Karpas-422 (cell line): ENCODE measurements at regions not wholly inside any gene's neighbourhood (a gene's known extent, or its start where the extent isn't known, plus 50 kb on each side); places are given as distances from the start of the nearest gene placed in this dataset.
A peak's percentile ranks its signal among the peaks of the same experiment; 100 is the strongest.

ENCODE experiments used
- DNase-seq: peaks from one replicate; pipeline ENCODE4 v3.0.0-alpha.2; 2015
- H2AFZ ChIP-seq: fragments of 200-600 bp; sonication (generic); 2 replicates; pipeline ENCODE4 v1.6.1; 2014; ENCODE audit warnings: antibody characterized with exemption, low read length, mixed read lengths
- H3K27ac ChIP-seq: fragments of 200-600 bp; sonication (generic); 2 replicates; pipeline ENCODE4 v1.5.1; 2014; ENCODE audit warnings: mild to moderate bottlenecking, low read length, moderate library complexity
- H3K27me3 ChIP-seq: fragments of 200-600 bp; sonication (generic); 2 replicates; pipeline ENCODE4 v1.6.1; 2014; ENCODE audit warnings: low read length, mixed read lengths
- H3K36me3 ChIP-seq: fragments of 200-600 bp; sonication (generic); 2 replicates; pipeline ENCODE4 v1.6.1; 2014; ENCODE audit warnings: low read length, mixed read lengths; ENCODE audit not compliant: insufficient read depth
- H3K4me1 ChIP-seq: fragments of 200-600 bp; sonication (generic); 2 replicates; pipeline ENCODE4 v1.6.1; 2014; ENCODE audit warnings: mild to moderate bottlenecking, low read length, mixed read lengths
- H3K4me2 ChIP-seq: fragments of 200-600 bp; sonication (generic); 2 replicates; pipeline ENCODE4 v1.6.1; 2014; ENCODE audit warnings: low read length, low read depth, mild to moderate bottlenecking; ENCODE audit not compliant: poor library complexity, severe bottlenecking
- H3K4me3 ChIP-seq: fragments of 200-600 bp; sonication (generic); 2 replicates; pipeline ENCODE4 v1.5.1; 2014; ENCODE audit warnings: mild to moderate bottlenecking, antibody characterized with exemption, low read length, mixed read lengths
- H3K79me2 ChIP-seq: fragments of 200-600 bp; sonication (generic); 2 replicates; pipeline ENCODE4 v1.6.1; 2014; ENCODE audit warnings: mild to moderate bottlenecking, low read length, mixed read lengths
- H3K9ac ChIP-seq: fragments of 200-600 bp; sonication (generic); 2 replicates; pipeline ENCODE4 v1.6.0; 2014; ENCODE audit warnings: low read length
- H3K9me2 ChIP-seq: fragments of 200-600 bp; sonication (generic), shearing (Covaris generic); replicated peaks from 2 replicates; pipeline ENCODE4 v1.6.0; 2014; ENCODE audit warnings: mild to moderate bottlenecking, low read length, moderate library complexity; ENCODE audit not compliant: insufficient read depth
- H3K9me3 ChIP-seq: fragments of 300-700, 200-600 bp; sonication (generic); 2 replicates; pipeline ENCODE4 v1.6.1; 2014; ENCODE audit warnings: low read length, mixed read lengths
- H4K20me1 ChIP-seq: fragments of 200-600 bp; sonication (generic); 2 replicates; pipeline ENCODE4 v1.6.1; 2014; ENCODE audit warnings: mild to moderate bottlenecking, antibody characterized with exemption, low read length, low read depth; ENCODE audit not compliant: insufficient read depth

- H3K4me3 ChIP-seq = no peak overlapping the region
- H3K79me2 ChIP-seq = no peaks in the 10 kb centered on the region
- H3K4me1 ChIP-seq = no peaks in the 10 kb centered on the region
- no peak overlapping the region for H3K4me2 ChIP-seq
- DNase-seq = no peak
- no peak overlapping the region for H2AFZ ChIP-seq
- H3K9me3 ChIP-seq = 0 out of 2 replicates have a peak, but pooled peaks cover 3% of the 10 kb centered on the region
- no peak overlapping the region for H3K9ac ChIP-seq
- H3K36me3 ChIP-seq = no peaks in the 10 kb centered on the region
- no peaks in the 10 kb centered on the region; the same call in 1 of the 2 replicates for H3K27me3 ChIP-seq
- no peaks in the 10 kb centered on the region for H4K20me1 ChIP-seq
- no peak overlapping the region for H3K27ac ChIP-seq
- no peaks in the 10 kb centered on the region for H3K9me2 ChIP-seq
These were observed 241.6 kb downstream of the HRH4 start for GRCh38 chr18:24702001-24702515.

GRCh38 chr18:24703316-24703715 lies 242.9 kb downstream of the HRH4 start:
- no peaks in the 10 kb centered on the region for H3K4me1 ChIP-seq
- no peaks in the 10 kb centered on the region for H4K20me1 ChIP-seq
- H3K27ac ChIP-seq = no peak overlapping the region
- no peak overlapping the region for H3K4me2 ChIP-seq
- DNase-seq = no peak
- no peak overlapping the region for H2AFZ ChIP-seq
- H3K36me3 ChIP-seq = no peaks in the 10 kb centered on the region
- no peaks in the 10 kb centered on the region for H3K9me2 ChIP-seq
- 0 out of 2 replicates have a peak, but pooled peaks cover 3% of the 10 kb centered on the region for H3K9me3 ChIP-seq
- H3K27me3 ChIP-seq = no peaks in the 10 kb centered on the region; the same call in 1 of the 2 replicates
- no peaks in the 10 kb centered on the region for H3K79me2 ChIP-seq
- H3K4me3 ChIP-seq = no peak overlapping the region
- no peak overlapping the region for H3K9ac ChIP-seq

GRCh38 chr18:24704946-24705630 lies 244.7 kb downstream of the HRH4 start:
- no peak overlapping the region for H3K27ac ChIP-seq
- no peaks in the 10 kb centered on the region for H3K4me1 ChIP-seq
- no peak overlapping the region for H3K9ac ChIP-seq
- no peaks in the 10 kb centered on the region for H3K79me2 ChIP-seq
- no peaks in the 10 kb centered on the region for H4K20me1 ChIP-seq
- no peak overlapping the region for H3K4me3 ChIP-seq
- no peaks in the 10 kb centered on the region for H3K9me2 ChIP-seq
- DNase-seq = no peak
- no peaks in the 10 kb centered on the region for H3K36me3 ChIP-seq
- no peaks in the 10 kb centered on the region; the same call in 1 of the 2 replicates for H3K27me3 ChIP-seq
- no peak overlapping the region for H2AFZ ChIP-seq
- 0 out of 2 replicates have a peak, but pooled peaks cover 3% of the 10 kb centered on the region for H3K9me3 ChIP-seq
- H3K4me2 ChIP-seq = no peak overlapping the region

GRCh38 chr18:24710474-24710873 lies 250.0 kb downstream of the HRH4 start:
- Histone ChIP-seq H2AFZ (no peak overlapping the region), H4K20me1 (no peaks in the 10 kb centered on the region), H3K4me1 (no peaks in the 10 kb centered on the region), H3K9me3 (no peaks in the 10 kb centered on the region), H3K4me3 (no peak overlapping the region), H3K36me3 (no peaks in the 10 kb centered on the region), H3K27ac (no peak overlapping the region), H3K4me2 (no peak overlapping the region), H3K9me2 (no peaks in the 10 kb centered on the region), H3K9ac (no peak overlapping the region), H3K27me3 (no peaks in the 10 kb centered on the region), H3K79me2 (no peaks in the 10 kb centered on the region)
- DNase-seq = no peak

GRCh38 chr18:24719791-24720190 lies 259.4 kb downstream of the HRH4 start:
- Histone ChIP-seq H3K4me1 (no peaks in the 10 kb centered on the region), H3K4me3 (no peak overlapping the region), H4K20me1 (no peaks in the 10 kb centered on the region), H2AFZ (no peak overlapping the region), H3K4me2 (no peak overlapping the region), H3K9ac (no peak overlapping the region), H3K36me3 (no peaks in the 10 kb centered on the region), H3K27me3 (no peaks in the 10 kb centered on the region), H3K9me2 (no peaks in the 10 kb centered on the region), H3K9me3 (no peaks in the 10 kb centered on the region), H3K27ac (no peak overlapping the region), H3K79me2 (no peaks in the 10 kb centered on the region)
- no peak for DNase-seq

GRCh38 chr18:24721388-24721787 lies 261.0 kb downstream of the HRH4 start:
- no peak overlapping the region for H3K4me2 ChIP-seq
- no peak overlapping the region for H3K4me3 ChIP-seq
- H2AFZ ChIP-seq = no peak overlapping the region
- no peaks in the 10 kb centered on the region for H3K36me3 ChIP-seq
- H3K27ac ChIP-seq = no peak overlapping the region
- no peaks in the 10 kb centered on the region for H3K9me2 ChIP-seq
- no peaks in the 10 kb centered on the region for H4K20me1 ChIP-seq
- no peaks in the 10 kb centered on the region for H3K27me3 ChIP-seq
- no peaks in the 10 kb centered on the region for H3K79me2 ChIP-seq
- no peak for DNase-seq
- H3K9ac ChIP-seq = no peak overlapping the region
- H3K4me1 ChIP-seq = no peaks in the 10 kb centered on the region
- no peaks in the 10 kb centered on the region for H3K9me3 ChIP-seq

GRCh38 chr18:24725644-24726415 lies 265.4 kb downstream of the HRH4 start:
- H3K9me2 ChIP-seq = no peaks in the 10 kb centered on the region
- no peaks in the 10 kb centered on the region for H4K20me1 ChIP-seq
- no peak overlapping the region for H3K4me3 ChIP-seq
- H3K27me3 ChIP-seq = no peaks in the 10 kb centered on the region
- H3K36me3 ChIP-seq = no peaks in the 10 kb centered on the region
- H3K27ac ChIP-seq = no peak overlapping the region
- no peak overlapping the region for H3K9ac ChIP-seq
- no peaks in the 10 kb centered on the region for H3K4me1 ChIP-seq
- DNase-seq = no peak
- H3K79me2 ChIP-seq = no peaks in the 10 kb centered on the region
- H3K9me3 ChIP-seq = no peaks in the 10 kb centered on the region
- H2AFZ ChIP-seq = no peak overlapping the region
- H3K4me2 ChIP-seq = no peak overlapping the region

GRCh38 chr18:24726727-24727492 lies 266.5 kb downstream of the HRH4 start:
- no peak overlapping the region for H2AFZ ChIP-seq
- DNase-seq = peak; percentile 84
- H3K9me3 ChIP-seq = no peaks in the 10 kb centered on the region
- no peak overlapping the region for H3K4me2 ChIP-seq
- H4K20me1 ChIP-seq = no peaks in the 10 kb centered on the region
- H3K9ac ChIP-seq = no peak overlapping the region
- H3K36me3 ChIP-seq = no peaks in the 10 kb centered on the region
- no peaks in the 10 kb centered on the region for H3K4me1 ChIP-seq
- no peaks in the 10 kb centered on the region for H3K27me3 ChIP-seq
- H3K27ac ChIP-seq = no peak overlapping the region
- H3K4me3 ChIP-seq = no peak overlapping the region
- no peaks in the 10 kb centered on the region for H3K79me2 ChIP-seq
- no peaks in the 10 kb centered on the region for H3K9me2 ChIP-seq
